ENCODE measurements at regions not wholly inside any gene's neighbourhood (a gene's known extent, or its start where the extent isn't known, plus 50 kb on each side); places are given as distances from the start of the nearest gene placed in this dataset.
"Not testable (repeated sequence)": the region's sequence is repeated elsewhere in the genome, so short reads cannot be mapped to it uniquely, and the experiment has no call there.

DNA sequence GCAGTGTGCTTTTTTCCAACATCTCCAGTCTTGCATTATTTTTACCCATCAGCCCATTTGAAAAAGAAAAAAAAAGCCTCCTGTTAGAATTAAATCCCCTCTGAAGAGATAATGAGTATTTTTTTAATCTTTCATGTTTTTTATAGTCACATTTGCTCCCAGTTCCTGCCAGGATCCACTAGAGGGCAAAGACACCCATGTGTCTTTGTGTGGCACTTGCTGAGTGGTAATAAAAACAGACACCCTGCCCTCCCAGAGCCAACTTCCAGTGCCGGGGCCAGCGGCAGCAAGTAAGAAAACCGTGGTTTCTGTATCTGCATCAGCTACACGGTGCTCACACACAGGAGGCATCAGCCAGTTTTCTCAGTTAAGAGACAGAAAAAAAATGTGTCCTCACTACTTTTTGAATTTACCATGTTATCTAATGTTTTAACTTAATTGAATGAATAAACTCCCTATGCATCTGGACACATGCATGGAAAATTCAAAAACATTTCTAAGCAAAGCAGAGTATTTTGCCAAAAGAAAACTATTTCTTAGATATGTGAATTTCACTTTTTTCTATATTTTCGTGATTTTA lies 70.2 kb upstream of the PLEKHG4B start:
- H3K36me3 ChIP-seq (ENCODE audit: control insufficient read depth in 2 of 3, insufficient read depth in 3 of 3, low read length in 3 of 3): no peaks in the 10 kb centered on the region
- H3K4me1 ChIP-seq (ENCODE audit: control insufficient read depth in 2 of 3, insufficient read depth in 2 of 3, low read depth in 1 of 3, low read length in 3 of 3): no peaks in the 10 kb centered on the region
- H3K27me3 ChIP-seq (ENCODE audit: control insufficient read depth, insufficient read depth, low read length): no peaks in the 10 kb centered on the region
- no peak overlapping the region for H3K4me3 ChIP-seq (ENCODE audit: low read length in 3 of 3)
- TF ChIP-seq, protein P1, sequence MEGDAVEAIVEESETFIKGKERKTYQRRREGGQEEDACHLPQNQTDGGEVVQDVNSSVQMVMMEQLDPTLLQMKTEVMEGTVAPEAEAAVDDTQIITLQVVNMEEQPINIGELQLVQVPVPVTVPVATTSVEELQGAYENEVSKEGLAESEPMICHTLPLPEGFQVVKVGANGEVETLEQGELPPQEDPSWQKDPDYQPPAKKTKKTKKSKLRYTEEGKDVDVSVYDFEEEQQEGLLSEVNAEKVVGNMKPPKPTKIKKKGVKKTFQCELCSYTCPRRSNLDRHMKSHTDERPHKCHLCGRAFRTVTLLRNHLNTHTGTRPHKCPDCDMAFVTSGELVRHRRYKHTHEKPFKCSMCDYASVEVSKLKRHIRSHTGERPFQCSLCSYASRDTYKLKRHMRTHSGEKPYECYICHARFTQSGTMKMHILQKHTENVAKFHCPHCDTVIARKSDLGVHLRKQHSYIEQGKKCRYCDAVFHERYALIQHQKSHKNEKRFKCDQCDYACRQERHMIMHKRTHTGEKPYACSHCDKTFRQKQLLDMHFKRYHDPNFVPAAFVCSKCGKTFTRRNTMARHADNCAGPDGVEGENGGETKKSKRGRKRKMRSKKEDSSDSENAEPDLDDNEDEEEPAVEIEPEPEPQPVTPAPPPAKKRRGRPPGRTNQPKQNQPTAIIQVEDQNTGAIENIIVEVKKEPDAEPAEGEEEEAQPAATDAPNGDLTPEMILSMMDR (IDR thresholded peaks at IDR 0.05; ENCODE audit: borderline replicate concordance, extremely low read depth, insufficient read depth): peak; percentile 12
- H3K9ac ChIP-seq (ENCODE audit: low read length in 3 of 3): no peak overlapping the region
- DNase-seq: no peak
- no peaks in the 10 kb centered on the region for H3K9me3 ChIP-seq (ENCODE audit: control insufficient read depth in 2 of 3, insufficient read depth in 1 of 3, low read length in 3 of 3)
- intact Hi-C loops (cut with DNase I): no loop called here
- FAIRE-seq: no peak
- no peak overlapping the region for H3K27ac ChIP-seq (ENCODE audit: low read depth in 2 of 2, low read length in 2 of 2)

DNA sequence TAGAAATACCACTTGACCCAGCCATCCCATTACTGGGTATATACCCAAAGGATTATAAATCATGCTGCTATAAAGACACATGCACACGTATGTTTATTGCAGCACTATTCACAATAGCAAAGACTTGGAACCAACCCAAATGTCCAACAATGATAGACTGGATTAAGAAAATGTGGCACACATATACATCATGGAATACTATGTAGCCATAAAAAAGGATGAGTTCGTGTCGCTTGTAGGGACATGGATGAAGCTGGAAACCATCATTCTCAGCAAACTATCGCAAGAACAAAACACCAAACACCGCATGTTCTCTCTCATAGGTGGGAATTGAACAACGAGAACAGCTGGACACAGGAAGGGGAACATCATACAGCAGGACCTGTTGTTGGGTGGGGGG lies 68.1 kb upstream of the PLEKHG4B start:
- H3K27me3 ChIP-seq (ENCODE audit: control insufficient read depth, insufficient read depth, low read length); H3K27ac ChIP-seq (ENCODE audit: low read depth in 2 of 2, low read length in 2 of 2); DNase-seq; H3K9me3 ChIP-seq (ENCODE audit: control insufficient read depth in 2 of 3, insufficient read depth in 1 of 3, low read length in 3 of 3); H3K4me3 ChIP-seq (ENCODE audit: low read length in 3 of 3); H3K9ac ChIP-seq (ENCODE audit: low read length in 3 of 3); H3K4me1 ChIP-seq (ENCODE audit: control insufficient read depth in 2 of 3, insufficient read depth in 2 of 3, low read depth in 1 of 3, low read length in 3 of 3); FAIRE-seq; H3K36me3 ChIP-seq (ENCODE audit: control insufficient read depth in 2 of 3, insufficient read depth in 3 of 3, low read length in 3 of 3); intact Hi-C loops (cut with DNase I): not testable (repeated sequence)

DNA sequence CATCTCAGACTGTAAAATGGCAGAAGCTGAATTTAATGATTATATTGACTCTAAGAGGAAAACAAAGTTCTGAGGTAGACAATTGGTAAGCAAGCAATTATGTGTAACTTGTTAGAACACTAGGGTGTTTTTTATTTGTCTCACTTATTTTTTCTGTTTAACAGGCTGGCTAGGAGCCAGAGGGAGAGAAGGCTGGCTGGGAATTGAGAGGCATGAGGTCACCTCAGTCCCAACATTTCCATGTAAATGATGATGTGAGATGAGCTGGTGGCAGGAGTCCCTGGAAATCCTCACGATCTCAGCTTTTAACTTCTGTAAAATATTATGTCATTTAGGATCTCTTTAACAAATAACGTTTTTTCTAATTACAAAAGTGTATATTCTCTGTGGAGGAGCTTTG lies 66.9 kb upstream of the PLEKHG4B start:
- H3K27me3 ChIP-seq (ENCODE audit: control insufficient read depth, insufficient read depth, low read length); H3K27ac ChIP-seq (ENCODE audit: low read depth in 2 of 2, low read length in 2 of 2); intact Hi-C loops (cut with DNase I); H3K36me3 ChIP-seq (ENCODE audit: control insufficient read depth in 2 of 3, insufficient read depth in 3 of 3, low read length in 3 of 3); H3K9me3 ChIP-seq (ENCODE audit: control insufficient read depth in 2 of 3, insufficient read depth in 1 of 3, low read length in 3 of 3); FAIRE-seq; DNase-seq; H3K4me3 ChIP-seq (ENCODE audit: low read length in 3 of 3); H3K9ac ChIP-seq (ENCODE audit: low read length in 3 of 3); H3K4me1 ChIP-seq (ENCODE audit: control insufficient read depth in 2 of 3, insufficient read depth in 2 of 3, low read depth in 1 of 3, low read length in 3 of 3): not testable (repeated sequence)

DNA sequence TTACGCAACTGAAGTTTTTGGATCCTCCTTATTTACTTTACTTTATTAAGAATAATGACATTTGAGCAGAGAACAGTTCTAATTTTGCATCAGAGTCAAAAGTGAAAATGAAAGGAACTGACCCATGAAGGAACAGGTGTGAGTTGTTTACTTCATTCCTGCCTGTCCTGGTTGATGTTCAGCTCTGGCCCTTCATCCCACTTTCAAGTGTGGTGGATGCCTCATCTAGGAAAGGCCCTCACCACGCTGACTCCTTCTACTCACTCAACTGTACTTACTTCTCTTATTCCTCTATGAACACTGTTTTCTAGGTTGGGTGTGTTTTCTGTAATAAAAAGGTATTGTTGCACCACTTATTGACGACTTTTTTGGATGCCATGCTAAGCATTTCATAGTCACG lies 61.8 kb upstream of the PLEKHG4B start:
- intact Hi-C loops (cut with DNase I): no loop called here
- H3K4me3 ChIP-seq (ENCODE audit: low read length in 3 of 3): no peak overlapping the region
- no peaks in the 10 kb centered on the region for H3K9me3 ChIP-seq (ENCODE audit: control insufficient read depth in 2 of 3, insufficient read depth in 1 of 3, low read length in 3 of 3)
- no peaks in the 10 kb centered on the region for H3K27me3 ChIP-seq (ENCODE audit: control insufficient read depth, insufficient read depth, low read length)
- no peak overlapping the region for H3K9ac ChIP-seq (ENCODE audit: low read length in 3 of 3)
- TF ChIP-seq, protein P1 (IDR thresholded peaks at IDR 0.05; ENCODE audit: borderline replicate concordance, extremely low read depth, insufficient read depth): no peak
- no peaks in the 10 kb centered on the region for H3K36me3 ChIP-seq (ENCODE audit: control insufficient read depth in 2 of 3, insufficient read depth in 3 of 3, low read length in 3 of 3)
- H3K4me1 ChIP-seq (ENCODE audit: control insufficient read depth in 2 of 3, insufficient read depth in 2 of 3, low read depth in 1 of 3, low read length in 3 of 3): no peaks in the 10 kb centered on the region
- H3K27ac ChIP-seq (ENCODE audit: low read depth in 2 of 2, low read length in 2 of 2): no peak overlapping the region
- FAIRE-seq (no peak), DNase-seq (no peak)

DNA sequence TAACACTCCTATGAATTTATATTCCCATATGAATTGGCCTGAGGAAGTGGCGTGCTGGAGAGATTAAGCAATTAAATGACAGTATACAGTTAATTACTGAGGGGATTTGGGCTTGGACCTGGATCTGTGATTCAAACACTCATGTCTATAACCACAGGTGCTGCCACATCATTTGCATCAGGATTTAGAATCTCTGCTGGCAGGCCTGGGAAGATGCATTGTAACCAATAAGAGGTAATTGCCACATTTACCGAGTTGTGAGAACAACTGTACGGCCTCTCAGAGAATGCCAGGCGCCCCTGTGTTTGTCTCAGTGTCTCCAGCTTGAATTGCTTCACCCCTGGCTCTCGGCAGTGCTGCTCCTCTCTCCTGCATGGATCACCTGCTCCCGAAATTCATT lies 61.4 kb upstream of the PLEKHG4B start:
- H3K4me1 ChIP-seq (ENCODE audit: control insufficient read depth in 2 of 3, insufficient read depth in 2 of 3, low read depth in 1 of 3, low read length in 3 of 3); H3K9me3 ChIP-seq (ENCODE audit: control insufficient read depth in 2 of 3, insufficient read depth in 1 of 3, low read length in 3 of 3); intact Hi-C loops (cut with DNase I); H3K4me3 ChIP-seq (ENCODE audit: low read length in 3 of 3); H3K27ac ChIP-seq (ENCODE audit: low read depth in 2 of 2, low read length in 2 of 2); FAIRE-seq; H3K27me3 ChIP-seq (ENCODE audit: control insufficient read depth, insufficient read depth, low read length); DNase-seq; H3K9ac ChIP-seq (ENCODE audit: low read length in 3 of 3); H3K36me3 ChIP-seq (ENCODE audit: control insufficient read depth in 2 of 3, insufficient read depth in 3 of 3, low read length in 3 of 3): not testable (repeated sequence)

Data from kidney (tissue), 13 donors.